Activated CD8-positive, alpha-beta memory T cell treated with anti-CD3 and anti-CD28 coated beads for 48 hours (primary cell): ENCODE measurements at regions not wholly inside any gene's neighbourhood (a gene's known extent, or its start where the extent isn't known, plus 50 kb on each side); places are given as distances from the start of the nearest gene placed in this dataset.
"Not testable (repeated sequence)": the region's sequence is repeated elsewhere in the genome, so short reads cannot be mapped to it uniquely, and the experiment has no call there.

Experiments
- DNase-seq, 3 experiments: peaks; one replicate each; pipeline ENCODE4 v3.0.0-alpha.2; 2020; ENCODE audit warnings: low read depth in 2 of 3, low spot score in 2 of 3

- DNase-seq: no peak
These were observed 598.1 kb downstream of the GOLGA6L6 start for GRCh38 chr15:19943515-19943914.

DNA sequence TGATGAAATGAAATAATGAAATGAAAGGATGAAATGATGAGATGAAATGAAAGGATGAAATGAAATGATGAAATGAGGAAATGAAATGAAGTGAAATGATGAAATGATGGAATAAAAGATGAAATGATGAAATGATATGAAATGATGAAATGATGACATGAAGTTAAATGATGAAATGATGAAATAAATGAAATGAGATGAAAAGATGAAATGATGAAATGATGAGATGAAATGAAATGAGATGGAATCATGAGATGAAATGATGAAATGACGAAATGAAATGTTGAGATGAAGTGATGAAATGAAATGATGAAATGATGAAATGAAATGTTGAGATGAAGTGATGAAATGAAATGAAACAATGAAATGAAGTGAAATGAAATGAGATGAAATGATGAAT lies 638.3 kb downstream of the GOLGA6L6 start:
- not testable (repeated sequence) for DNase-seq

- not testable (repeated sequence) for DNase-seq
These were observed 639.2 kb downstream of the GOLGA6L6 start for GRCh38 chr15:19902388-19902787.

- DNase-seq: not testable (repeated sequence)
These were observed 640.2 kb downstream of the GOLGA6L6 start for GRCh38 chr15:19901414-19901813.

DNA sequence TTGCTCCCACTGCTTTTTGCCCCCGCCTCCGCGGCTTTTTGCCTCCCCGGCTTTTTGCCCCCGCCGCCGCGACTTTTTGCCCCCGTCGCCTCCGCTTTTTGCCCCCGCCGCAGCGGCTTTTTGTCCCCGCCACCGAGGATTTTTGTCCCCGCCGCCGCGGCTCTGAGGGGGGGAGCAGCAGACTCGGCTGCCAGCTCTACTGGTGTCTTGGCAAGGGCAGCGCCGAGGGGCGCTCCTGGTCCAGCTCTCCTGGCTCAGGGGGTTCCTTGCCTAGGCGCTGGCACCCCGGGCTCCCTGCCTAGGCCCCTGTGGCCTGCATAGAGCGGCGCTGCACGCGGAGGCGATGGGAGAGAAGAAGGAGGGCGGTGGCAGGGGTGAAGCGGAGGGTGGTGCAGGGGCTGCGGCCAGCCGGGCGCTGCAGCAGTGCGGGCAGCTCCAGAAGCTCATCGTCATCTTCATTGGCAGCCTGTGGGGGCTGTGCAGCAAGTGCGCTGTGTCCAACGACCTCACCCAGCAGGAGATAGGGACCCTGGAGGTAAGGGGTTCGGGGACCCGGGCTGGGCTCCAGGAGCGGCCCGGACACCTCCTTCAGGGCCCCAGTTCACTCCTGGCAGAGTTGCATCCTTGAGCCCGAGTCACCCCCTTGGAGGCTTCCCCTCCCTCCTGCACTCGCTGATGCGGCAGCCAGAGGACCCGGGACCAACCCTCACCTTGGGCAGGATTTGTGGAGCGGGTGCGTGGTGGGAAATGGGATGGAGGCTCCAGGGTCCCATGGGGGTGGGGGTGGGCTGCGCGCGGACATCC lies 642.4 kb downstream of the GOLGA6L6 start:
- DNase-seq: no peak

GRCh38 chr15:19888811-19889210 lies 652.8 kb downstream of the GOLGA6L6 start:
- not testable (repeated sequence) for DNase-seq

- not testable (repeated sequence) for DNase-seq
These were observed 697.5 kb downstream of the GOLGA6L6 start for GRCh38 chr15:19844061-19844460.
